GM18870 (cell line): ENCODE measurements at regions not wholly inside any gene's neighbourhood (a gene's known extent, or its start where the extent isn't known, plus 50 kb on each side); places are given as distances from the start of the nearest gene placed in this dataset.

Experiments used
- ATAC-seq: cut with Tn5 transposase; IDR thresholded peaks from one replicate; pipeline ENCODE4 v1.9.1; 2021; ENCODE audit warnings: moderate library complexity; ENCODE audit not compliant: unreplicated experiment

DNA sequence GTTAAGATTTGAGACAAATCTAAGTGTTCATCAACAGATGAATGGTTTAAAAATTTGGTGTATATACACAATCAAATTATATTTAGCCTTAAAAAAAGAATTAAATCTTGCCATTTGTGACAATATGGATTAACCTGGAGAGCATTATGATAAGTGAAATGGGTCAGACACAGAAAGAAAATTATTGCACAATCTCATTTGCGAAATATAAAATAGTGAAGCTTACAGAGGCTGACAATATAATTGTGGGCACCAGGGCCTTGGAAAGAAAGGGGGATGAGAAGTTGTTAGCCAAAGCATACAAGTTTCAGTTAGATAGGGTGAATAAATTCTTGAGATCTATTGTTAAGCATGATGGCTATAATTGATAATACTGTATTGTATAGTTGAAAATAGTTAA, 883.0 kb downstream of the TECRL start:
- ATAC-seq: no peak

DNA sequence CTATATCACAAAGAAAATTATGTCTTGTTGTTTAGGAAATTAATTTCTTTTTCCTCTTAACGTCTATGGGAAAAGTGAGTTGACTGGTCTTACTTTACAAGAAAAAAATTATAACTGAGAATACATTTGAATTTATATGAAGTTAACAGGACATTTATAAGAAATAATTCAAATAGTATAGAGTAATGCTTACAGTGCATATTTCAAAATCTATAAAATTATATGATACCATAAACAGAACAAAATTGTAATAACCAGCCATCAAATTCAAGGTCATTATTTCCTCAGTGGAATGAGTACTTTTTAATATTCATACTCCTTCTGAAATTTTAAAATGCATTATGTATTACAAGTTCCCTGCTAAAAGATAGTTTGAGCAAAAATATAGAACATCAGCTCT, 884.5 kb downstream of the TECRL start:
- no peak for ATAC-seq

DNA sequence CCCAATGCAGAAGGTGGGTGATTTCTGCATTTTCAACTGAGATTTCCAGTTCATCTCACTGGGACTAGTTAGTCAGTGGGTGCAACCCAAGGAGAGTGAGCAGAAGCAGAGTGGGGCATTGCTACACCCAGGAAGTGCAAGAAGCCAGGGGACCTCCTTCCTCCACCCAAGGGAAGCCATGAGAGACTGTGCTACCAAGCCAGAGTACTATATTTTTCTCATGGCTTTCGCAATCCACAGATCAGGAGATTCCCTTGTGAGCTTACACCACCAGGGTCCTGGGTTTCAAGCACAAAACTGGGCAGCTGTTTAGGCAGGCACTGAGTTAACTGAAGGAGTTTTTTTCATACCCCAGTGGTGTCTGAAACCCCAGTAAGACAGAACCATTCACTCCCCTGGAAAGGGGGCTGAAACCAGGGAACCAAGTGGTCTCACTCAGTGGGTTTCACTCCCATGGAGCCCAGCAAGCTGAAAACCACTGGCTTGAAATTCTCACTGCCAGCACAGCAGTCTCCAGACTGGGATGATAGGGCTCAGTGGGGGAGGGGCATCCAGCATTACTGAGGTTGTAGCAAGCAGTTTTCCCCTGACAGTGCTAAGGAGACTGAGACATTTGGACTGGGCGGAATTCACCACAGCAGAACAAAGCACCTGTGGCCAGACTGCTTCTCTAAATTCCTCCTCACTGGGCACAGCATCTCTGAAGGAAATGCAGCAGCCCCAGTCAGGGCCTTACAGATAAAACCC, 903.4 kb downstream of the TECRL start:
- ATAC-seq: no peak

DNA sequence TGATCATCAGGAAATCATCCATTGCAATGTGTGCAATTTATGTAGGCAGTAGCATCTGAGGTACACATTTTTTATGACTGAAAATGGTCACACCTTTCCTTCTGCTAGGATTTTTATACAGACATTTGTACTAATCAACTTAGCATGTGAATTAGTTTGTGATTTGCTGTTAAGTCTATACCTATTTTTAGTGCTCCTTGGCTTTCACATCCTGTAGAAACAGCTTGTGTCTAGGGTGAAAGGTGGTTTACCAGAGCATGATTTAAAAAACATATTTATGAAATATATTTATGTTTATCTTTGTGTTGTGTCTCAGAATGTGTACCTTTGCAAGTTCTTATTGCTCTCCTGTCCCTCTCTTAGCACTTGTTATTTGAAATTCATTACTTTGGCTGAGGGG, 916.0 kb downstream of the TECRL start:
- no peak for ATAC-seq

DNA sequence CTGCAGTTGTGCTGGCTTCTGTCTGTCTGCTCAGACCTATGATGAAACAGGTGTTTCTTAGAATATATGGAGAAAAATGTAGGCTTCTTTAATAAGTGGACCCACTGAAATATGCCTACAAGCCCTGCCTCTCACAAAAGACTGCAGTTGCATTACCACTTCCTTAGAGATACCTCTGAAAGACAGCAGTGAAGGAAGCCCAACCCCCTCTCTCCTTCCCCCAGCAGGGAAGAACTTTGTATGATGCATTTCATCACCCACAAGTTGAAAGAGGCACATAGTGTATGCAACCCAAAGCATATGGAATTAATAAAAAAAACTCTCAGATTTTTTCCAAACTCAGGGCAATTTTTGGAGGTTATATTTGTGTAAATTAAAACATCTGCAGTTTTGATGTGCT, 916.7 kb downstream of the TECRL start:
- no peak for ATAC-seq

DNA sequence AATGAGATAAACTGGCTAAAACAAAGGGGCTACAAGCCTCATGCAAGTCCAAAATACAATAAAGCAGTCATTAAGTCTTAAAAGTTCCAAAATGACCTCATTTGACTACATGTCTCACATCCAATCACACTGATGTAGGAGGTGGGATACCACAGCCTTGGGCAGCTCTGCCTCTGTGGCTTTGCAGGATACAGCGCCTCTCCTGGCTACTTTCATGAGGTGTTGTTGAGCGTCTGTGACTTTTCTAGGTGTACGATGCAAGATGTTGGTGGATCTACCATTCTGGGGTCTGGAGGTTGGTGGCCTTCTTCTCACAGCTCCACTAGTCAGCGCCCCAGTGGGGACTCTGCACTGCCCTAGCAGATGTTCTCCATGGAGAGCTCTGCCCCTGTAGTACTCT, 944.9 kb downstream of the TECRL start:
- no peak for ATAC-seq

DNA sequence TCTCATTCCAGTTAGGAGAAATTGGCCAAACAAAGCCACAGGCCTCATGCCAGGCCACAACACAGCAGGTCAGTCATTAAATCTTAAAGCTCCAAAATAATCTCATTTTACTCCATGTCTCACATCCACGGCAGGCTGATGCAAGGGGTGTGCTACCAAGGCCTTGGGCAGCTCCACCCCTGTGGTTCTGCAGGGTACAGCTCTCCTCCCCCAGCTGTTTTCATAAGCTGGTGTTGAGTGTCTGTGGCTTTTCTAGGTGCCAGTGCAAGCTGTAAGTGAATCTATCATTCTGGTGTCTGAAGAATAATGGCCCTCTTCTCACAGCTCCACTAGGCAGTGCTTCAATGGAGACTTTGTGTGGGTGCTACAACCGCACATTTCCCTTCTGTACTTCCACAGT, 949.2 kb downstream of the TECRL start:
- no peak for ATAC-seq

DNA sequence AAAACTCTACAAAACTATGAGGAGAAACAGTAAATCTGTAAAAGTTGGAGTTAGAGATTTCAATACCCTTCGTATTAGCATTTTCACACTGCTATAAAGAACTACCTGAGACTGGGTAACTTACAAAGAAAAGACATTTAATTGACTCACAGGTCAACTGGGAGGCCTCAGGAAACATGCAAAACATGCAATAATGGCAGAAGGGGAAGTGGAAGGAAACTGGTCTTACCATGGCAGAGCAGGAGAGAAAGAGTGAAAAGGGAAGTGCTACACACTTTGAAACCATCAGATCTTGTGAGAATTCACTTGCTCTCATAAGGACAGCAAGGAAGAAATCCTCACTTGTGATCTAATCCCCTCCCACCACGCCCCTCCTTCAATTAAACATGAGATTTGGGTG, 949.9 kb downstream of the TECRL start:
- no peak for ATAC-seq

DNA sequence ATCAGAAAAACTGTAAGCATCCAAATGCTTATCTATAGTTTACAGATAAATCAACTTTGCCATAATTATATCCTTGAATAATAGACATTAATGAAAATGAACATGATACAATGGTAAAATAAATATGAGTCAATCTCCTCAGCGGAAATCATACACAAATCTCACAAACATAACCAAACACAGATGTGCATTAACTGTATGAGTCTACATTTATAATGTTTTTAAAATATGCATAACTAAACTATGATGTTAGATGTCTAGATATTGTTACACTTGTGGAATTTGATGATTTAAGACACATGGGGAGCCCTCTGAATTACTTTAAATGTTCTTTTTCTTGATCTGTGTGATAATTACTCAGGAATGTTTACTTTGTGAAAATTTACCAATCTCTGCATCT, 951.2 kb downstream of the TECRL start:
- ATAC-seq: no peak

DNA sequence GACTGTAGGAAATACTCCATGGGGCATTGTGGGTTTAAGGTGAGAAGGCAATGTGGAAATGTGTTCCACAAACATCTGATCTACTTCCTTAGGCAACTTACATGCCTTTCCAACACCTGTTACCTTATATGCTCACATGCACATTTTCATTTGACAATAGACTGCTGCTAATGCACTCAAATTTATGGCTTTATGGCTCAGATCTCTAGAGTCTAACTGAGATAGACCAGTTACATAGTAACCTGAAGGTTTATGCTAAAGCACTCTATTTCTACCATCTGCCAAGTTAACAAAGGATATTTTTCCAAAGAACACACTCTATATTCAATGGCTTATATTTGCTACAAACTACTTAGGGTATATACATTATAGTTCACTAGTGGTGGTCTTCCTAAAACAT, 969.0 kb downstream of the TECRL start:
- no peak for ATAC-seq

DNA sequence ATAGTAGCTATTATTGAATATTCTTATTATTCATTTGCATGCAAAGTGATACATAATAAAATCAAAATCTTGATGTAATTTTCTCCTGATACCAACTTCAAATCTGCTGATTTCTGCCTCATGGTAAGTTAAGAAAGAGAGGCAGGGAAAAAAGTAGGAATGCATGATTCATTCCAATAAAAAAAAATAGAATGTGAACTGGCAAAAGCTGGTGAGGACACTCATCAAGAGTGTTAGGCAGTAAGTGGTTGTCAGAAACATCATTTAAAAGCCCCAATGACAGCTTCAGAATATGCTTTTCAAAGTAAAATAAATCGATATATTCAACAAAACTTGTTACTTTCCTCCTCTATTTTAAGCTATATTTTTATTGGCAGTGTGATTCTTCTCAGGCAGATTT, 979.1 kb downstream of the TECRL start:
- no peak for ATAC-seq

DNA sequence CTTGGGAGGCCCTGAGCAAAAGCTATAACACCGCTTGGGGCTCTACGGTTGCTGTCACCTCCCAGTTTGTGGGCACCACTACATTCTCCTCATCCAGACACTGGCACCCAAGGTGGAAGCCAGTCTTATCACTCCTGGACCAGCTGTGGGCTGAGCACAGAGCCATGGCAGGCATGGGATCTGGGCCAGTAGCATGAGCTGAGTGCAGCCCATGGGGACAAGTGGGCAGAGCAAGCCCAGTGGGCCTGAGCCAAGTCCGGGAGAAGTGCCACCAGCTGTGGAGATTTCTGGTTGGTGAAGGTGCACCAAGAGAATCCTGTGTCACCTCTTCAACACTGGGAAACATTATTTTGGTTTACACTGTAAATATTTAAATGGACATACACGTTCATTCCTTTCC, 1013.0 kb downstream of the TECRL start:
- no peak for ATAC-seq

DNA sequence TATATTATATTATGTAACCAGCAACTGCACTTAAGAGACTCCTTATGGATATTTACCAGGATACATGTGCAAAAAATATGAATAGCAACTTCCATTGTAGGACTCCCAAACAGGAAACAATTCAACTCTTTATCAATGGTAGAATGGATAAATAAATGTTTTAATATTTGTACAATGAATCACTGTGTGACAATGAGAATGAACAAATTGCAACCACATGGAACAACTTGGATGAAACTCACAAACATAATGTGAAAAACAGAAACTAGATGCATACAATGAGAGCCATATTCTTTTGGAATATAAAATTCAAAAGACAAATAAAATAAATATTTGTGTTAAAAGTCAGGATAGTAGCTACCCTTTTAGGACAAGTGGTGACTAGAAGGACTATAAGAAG, 1015.7 kb downstream of the TECRL start:
- no peak for ATAC-seq

DNA sequence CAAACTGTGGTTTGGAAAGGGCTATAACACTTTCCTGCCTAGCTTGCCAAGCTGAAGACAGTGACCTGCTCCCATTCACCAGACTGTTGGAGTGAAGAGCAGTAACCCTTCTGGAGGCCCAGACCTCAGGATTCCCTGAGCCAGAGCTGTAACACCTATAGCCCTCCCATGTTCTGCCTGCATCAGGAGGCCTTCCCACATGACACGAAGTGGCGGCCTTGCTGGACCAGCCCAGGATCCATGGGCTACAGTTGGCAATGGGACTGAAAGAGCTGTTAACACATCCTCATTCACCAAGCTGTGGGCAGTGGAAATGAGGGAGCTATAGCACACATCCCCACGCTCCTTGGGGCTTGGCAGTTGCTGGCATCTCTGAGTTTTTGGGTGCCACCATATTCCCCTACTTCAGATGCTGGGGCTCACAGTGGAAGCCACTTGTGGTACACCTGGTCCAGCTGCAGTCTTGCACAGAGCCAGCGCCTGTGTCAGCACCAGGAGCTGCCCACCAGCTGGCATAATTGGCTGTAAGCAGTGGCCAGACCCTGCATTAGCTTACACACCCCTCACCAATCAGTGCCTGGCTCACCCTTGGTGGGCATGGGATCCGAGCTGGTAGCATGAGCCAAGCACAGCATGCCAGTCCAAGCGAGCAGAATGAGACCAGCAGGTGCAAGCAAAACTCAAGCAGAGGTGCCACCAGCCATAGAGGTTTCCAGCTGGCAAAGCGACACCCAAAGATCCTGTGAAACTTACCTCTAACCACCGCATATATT, 1029.3 kb downstream of the TECRL start:
- no peak for ATAC-seq

DNA sequence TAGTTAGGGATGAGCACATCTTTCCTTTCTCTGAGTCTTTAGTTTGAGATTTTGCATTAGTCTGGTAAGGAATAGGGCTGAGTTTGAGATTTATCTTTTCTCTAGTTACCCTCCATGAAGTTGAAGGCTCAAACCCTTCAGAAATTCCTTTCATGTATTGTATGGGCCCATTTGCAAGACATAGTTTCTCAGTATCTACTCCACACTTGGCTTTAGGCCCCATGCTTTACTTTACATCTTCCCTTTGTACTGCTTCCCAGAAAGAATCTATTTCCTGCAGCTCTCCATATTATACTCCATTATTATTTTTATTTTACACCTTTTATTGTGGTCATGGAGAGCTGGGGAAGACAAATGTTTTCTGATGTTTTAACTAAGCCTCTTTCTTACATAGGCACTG, 1038.2 kb downstream of the TECRL start:
- no peak for ATAC-seq

DNA sequence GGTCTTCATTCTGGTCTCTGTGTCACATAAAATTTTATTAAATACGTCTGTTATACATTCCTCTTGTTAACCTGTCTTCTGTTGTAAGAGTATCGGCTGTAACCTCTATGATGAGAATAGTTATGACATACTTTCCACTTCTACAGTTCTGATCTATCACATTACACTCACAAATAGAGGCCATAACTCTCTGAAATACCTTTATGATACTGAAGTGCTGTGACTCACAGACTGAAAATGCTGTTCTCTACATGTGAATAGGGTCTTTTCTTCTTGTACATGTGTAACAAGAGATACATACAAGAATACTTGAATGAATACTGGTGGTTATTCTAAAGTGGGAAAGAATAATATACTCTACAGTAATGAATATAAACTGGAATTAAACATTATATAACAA, 1047.6 kb downstream of the TECRL start:
- no peak for ATAC-seq

DNA sequence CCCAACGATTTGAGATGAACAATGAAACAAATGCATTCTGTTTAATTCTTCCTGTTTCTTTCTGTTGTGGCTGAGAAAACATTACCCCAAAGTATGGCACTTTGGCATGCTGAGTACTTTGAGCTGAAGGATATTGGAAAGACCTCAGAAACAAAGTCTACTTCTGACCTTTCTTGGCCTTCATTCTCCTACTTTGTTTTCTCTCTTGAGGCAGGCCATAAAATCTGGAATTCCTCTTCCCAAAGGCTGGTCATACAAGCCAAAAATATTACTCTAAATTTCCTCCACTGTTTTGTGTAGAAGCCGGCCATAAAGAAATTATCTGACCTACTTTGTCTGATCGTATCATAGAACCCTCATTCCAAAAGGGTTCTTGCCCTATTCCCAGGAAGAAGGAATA, 1048.2 kb downstream of the TECRL start:
- no peak for ATAC-seq

DNA sequence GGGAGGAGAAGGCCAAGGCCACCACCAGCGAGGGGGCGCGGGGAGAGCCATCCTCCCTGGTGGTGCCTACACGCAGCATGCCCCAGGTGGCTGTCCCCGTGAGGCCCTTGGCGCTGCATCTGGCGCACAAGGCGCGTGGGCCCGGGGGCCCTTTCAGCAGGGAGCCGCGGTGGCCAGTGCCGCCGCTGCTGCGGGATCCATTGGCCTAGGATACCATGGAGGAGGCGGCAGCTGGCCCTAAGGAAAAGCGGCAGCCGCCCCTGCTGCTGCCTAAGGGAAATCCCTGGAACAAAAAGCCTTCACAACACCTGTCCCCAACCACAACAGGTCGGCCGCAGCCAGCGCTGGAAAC, 1059.6 kb downstream of the TECRL start:
- ATAC-seq: no peak

DNA sequence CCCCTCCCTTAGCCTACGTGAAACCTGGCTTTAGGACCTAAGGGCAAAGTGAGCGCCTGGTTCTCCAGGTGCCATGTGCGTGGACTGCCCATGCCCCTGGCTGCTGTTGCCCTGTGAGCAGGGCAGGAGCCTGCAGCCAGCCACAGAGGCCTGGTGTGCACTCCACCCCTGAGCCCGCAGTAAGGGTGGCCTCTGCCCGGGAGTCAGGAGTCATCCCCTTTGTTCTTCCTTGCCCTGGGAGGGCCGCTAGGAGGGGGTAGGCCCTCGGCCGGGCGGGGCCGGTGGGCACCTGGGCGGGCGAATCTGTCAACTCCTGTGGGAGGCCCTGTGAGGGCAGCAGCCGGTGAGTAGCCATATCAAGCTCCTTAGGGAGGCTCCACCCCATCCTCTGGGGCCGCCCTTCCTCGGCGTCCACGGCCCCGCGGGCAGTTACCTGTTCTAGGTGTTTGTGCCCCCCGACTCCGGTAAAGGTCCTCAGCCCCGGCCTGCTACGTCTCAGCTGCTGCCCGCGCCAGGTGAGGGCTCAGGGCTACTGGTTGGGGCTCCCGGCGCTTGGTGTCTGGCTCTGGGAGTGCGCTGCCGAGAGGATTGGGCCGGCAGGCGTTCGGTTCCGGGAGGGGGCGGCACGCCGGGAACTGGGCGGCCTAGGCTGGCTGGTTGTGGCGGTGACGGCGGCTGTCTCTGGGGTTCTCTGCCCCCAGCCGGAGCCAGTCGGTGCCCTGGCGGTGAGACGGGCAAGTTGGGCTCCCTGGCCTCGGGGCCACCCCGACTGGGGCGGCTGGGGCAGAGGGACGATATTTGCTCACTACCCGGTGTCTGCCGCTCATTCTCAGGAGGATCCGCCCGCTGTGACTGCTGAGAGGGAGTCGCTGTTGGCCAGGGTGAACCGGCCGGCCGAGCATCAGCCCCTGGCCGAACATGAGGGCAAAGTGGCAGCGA, 1060.2 kb downstream of the TECRL start:
- no peak for ATAC-seq

DNA sequence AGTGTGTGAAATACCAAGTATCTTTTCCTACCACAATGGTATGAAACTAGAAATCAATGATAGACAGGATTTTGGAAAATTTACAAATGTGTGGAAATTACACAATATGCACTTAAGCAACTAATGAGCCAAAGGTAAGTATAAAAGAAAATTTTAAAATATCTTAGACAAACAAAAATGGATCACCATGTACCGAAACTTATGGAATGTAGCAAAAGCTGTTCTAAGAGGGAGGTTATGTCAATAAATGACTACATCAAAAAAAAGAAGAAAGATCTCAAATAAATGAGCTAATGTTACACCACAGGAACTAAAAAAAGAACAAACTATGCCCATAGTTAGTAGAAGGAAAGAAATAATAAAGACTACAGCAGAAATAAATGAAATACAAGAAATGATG, 1084.1 kb downstream of the TECRL start:
- ATAC-seq: no peak

DNA sequence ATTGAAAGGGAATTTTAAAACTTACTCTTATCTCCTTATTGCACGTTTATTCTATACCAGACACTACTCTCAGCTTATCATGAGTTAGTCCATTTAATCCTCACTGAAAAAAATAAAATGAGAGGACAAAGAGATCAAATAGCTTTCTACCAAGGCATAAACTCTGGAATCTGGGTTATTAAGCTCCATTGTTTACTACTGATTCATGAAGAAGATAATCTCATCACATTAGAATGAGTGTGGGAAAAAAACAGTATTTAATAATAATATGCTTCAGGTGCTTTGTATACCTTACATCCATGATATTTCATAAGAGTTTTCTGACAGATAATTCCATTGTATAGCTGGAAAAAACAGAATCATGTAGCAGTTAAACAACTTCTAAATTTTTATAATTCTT, 1092.6 kb downstream of the TECRL start:
- no peak for ATAC-seq

DNA sequence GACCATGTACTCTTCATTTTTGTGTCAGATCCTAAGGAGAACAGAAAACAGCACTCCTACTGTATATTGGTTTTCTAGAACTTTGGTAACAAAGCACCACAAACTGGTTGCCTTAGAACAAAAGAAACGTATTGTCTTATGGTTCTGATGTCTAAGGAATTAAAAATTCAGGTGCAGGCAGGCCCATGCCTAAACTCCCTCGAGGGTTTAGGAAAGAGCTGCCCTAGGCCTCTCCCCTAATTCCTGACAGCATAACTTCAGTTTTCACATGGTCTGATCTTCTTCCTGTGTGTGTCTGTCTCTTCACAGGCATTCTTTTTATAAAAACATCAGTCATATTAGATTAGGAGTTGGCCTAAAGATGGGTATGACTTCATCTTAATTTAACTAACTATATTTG, 1093.6 kb downstream of the TECRL start:
- no peak for ATAC-seq
